ENCODE measurements at regions not wholly inside any gene's neighbourhood (a gene's known extent, or its start where the extent isn't known, plus 50 kb on each side); places are given as distances from the start of the nearest gene placed in this dataset.

- no peak for TF ChIP-seq POLR2A (IDR thresholded peaks at IDR 0.05)
- TF ChIP-seq CTCF (IDR thresholded peaks at IDR 0.05) = no peak
- no peak for TF ChIP-seq EP300 (IDR thresholded peaks at IDR 0.05)
Observed at GRCh38 chr4:154928640-154929257, 147.7 kb downstream of the RBM46 start.

Measured in ovary (tissue), 3 donors.